ENCODE measurements at regions not wholly inside any gene's neighbourhood (a gene's known extent, or its start where the extent isn't known, plus 50 kb on each side); places are given as distances from the start of the nearest gene placed in this dataset.

GRCh38 chr3:87354398-87354797, 78.0 kb upstream of the POU1F1 start:
- DNase-seq (ENCODE audit: low read depth): no peak
- TF ChIP-seq, protein P1, sequence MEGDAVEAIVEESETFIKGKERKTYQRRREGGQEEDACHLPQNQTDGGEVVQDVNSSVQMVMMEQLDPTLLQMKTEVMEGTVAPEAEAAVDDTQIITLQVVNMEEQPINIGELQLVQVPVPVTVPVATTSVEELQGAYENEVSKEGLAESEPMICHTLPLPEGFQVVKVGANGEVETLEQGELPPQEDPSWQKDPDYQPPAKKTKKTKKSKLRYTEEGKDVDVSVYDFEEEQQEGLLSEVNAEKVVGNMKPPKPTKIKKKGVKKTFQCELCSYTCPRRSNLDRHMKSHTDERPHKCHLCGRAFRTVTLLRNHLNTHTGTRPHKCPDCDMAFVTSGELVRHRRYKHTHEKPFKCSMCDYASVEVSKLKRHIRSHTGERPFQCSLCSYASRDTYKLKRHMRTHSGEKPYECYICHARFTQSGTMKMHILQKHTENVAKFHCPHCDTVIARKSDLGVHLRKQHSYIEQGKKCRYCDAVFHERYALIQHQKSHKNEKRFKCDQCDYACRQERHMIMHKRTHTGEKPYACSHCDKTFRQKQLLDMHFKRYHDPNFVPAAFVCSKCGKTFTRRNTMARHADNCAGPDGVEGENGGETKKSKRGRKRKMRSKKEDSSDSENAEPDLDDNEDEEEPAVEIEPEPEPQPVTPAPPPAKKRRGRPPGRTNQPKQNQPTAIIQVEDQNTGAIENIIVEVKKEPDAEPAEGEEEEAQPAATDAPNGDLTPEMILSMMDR (IDR thresholded peaks at IDR 0.05; ENCODE audit: insufficient read depth, low read length, poor library complexity, severe bottlenecking): no peak
- H3K36me3 ChIP-seq (ENCODE audit: control insufficient read depth, insufficient read depth, low read length): no peaks in the 10 kb centered on the region
- no peak overlapping the region for H3K4me3 ChIP-seq (ENCODE audit: low read depth, low read length)
- no peaks in the 10 kb centered on the region for H3K27me3 ChIP-seq (ENCODE audit: control insufficient read depth, insufficient read depth, low read length)

GRCh38 chr3:87351937-87352336, 75.6 kb upstream of the POU1F1 start:
- no peak overlapping the region for H3K4me3 ChIP-seq (ENCODE audit: low read depth, low read length)
- no peaks in the 10 kb centered on the region for H3K27me3 ChIP-seq (ENCODE audit: control insufficient read depth, insufficient read depth, low read length)
- no peaks in the 10 kb centered on the region for H3K36me3 ChIP-seq (ENCODE audit: control insufficient read depth, insufficient read depth, low read length)
- no peak for DNase-seq (ENCODE audit: low read depth)
- TF ChIP-seq, protein P1 (IDR thresholded peaks at IDR 0.05; ENCODE audit: insufficient read depth, low read length, poor library complexity, severe bottlenecking): no peak

- Histone ChIP-seq H3K4me3 (ENCODE audit: low read depth, low read length) (no peak overlapping the region), H3K27me3 (ENCODE audit: control insufficient read depth, insufficient read depth, low read length) (no peaks in the 10 kb centered on the region)
These were observed 74.2 kb upstream of the POU1F1 start for GRCh38 chr3:87350367-87351199.

DNA sequence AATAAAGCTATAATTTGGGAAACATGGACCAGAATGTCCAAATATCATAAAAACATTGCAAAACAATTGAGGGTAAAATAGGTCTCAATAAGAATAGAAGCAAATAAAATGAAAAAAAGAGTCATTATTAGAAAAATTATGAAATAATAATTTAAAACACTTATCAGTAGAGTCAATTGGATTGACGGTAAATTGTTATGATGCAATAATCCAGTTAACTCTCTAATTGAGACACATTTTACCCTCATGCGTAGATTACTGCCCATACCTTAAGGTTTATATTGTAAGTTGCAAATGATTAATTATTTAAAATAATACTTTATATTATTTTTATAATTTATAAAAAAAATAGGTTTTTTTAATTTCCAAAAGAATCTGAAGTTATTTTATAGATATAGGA, 73.4 kb upstream of the POU1F1 start:
- Histone ChIP-seq H3K4me3 (ENCODE audit: low read depth, low read length) (no peak overlapping the region), H3K36me3 (ENCODE audit: control insufficient read depth, insufficient read depth, low read length) (no peaks in the 10 kb centered on the region), H3K27me3 (ENCODE audit: control insufficient read depth, insufficient read depth, low read length) (no peaks in the 10 kb centered on the region)
- DNase-seq (ENCODE audit: low read depth): no peak
- TF ChIP-seq, protein P1 (IDR thresholded peaks at IDR 0.05; ENCODE audit: insufficient read depth, low read length, poor library complexity, severe bottlenecking): no peak

More at GRCh38 chr3:87350367-87351199, 74.2 kb upstream of the POU1F1 start:
- H3K36me3 ChIP-seq (ENCODE audit: control insufficient read depth, insufficient read depth, low read length): no peaks in the 10 kb centered on the region
- TF ChIP-seq, protein P1 (IDR thresholded peaks at IDR 0.05; ENCODE audit: insufficient read depth, low read length, poor library complexity, severe bottlenecking): peak; percentile 85
- no peak for DNase-seq (ENCODE audit: low read depth)

DNA sequence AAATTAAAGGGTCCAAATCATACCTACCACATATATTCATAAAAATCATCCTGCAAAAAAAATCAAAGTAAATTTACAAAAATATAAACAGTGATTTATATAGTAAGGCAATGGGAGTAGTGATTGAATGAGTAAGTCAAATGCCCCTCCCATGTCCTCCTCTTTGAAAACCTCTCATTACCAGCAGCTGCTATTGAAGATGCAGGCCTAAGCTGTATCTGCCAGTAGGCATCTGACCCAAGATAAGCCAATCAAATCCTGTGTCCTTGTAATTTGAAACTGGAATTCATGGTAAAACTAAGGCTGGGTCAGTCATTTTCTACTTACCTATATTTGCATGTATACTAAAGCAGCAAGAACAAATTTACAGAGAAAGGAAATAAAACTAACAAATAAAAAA, 60.4 kb upstream of the POU1F1 start:
- Histone ChIP-seq H3K27me3 (ENCODE audit: control insufficient read depth, insufficient read depth, low read length) (no peaks in the 10 kb centered on the region), H3K36me3 (ENCODE audit: control insufficient read depth, insufficient read depth, low read length) (no peaks in the 10 kb centered on the region), H3K4me3 (ENCODE audit: low read depth, low read length) (no peak overlapping the region)
- TF ChIP-seq, protein P1 (IDR thresholded peaks at IDR 0.05; ENCODE audit: insufficient read depth, low read length, poor library complexity, severe bottlenecking): no peak
- no peak for DNase-seq (ENCODE audit: low read depth)

GRCh38 chr3:87335931-87336330, 59.5 kb upstream of the POU1F1 start:
- Histone ChIP-seq H3K27me3 (ENCODE audit: control insufficient read depth, insufficient read depth, low read length) (no peaks in the 10 kb centered on the region), H3K4me3 (ENCODE audit: low read depth, low read length) (no peak overlapping the region), H3K36me3 (ENCODE audit: control insufficient read depth, insufficient read depth, low read length) (no peaks in the 10 kb centered on the region)
- no peak for DNase-seq (ENCODE audit: low read depth)
- TF ChIP-seq, protein P1 (IDR thresholded peaks at IDR 0.05; ENCODE audit: insufficient read depth, low read length, poor library complexity, severe bottlenecking): no peak

Measured in kidney epithelial cell (primary cell).